Breast epithelium (tissue), 4 donors: ENCODE measurements at regions not wholly inside any gene's neighbourhood (a gene's known extent, or its start where the extent isn't known, plus 50 kb on each side); places are given as distances from the start of the nearest gene placed in this dataset.

Experiments used
- DNase-seq, 2 donors: peaks; one replicate each; pipeline ENCODE4 v3.0.0-alpha.2; 2019; ENCODE audit warnings: low spot score in 2 of 2
- H3K27ac ChIP-seq, 2 donors: fragments of 200-600 bp; sonication (generic) in 1 of 2; one replicate each; pipeline ENCODE4 v1.5.1; 2016 to 2019; ENCODE audit warnings: mild to moderate bottlenecking in 1 of 2
- H3K27me3 ChIP-seq, 2 donors: fragments of 200-600 bp; sonication (generic) in 1 of 2; one replicate each; pipeline versions ENCODE4 v1.5.1 to v1.6.0; 2017 to 2019; ENCODE audit warnings: control low read depth in 1 of 2, mild to moderate bottlenecking in 1 of 2
- H3K36me3 ChIP-seq: fragments of 200-600 bp; one replicate; pipeline ENCODE4 v1.5.1; 2019
- H3K4me1 ChIP-seq, 2 donors: fragments of 200-600 bp; sonication (generic); one replicate each; pipeline ENCODE4 v1.5.1; 2016 to 2019; ENCODE audit warnings: control low read depth in 1 of 2
- H3K4me3 ChIP-seq, 3 donors: fragments of 200-600 bp; sonication (generic); 1 replicate in 2 of 3; 2 replicates in 1 of 3; pipeline ENCODE4 v1.5.1; 2016 to 2019; ENCODE audit warnings: mild to moderate bottlenecking in 3 of 3, moderate library complexity in 2 of 3
- H3K9me3 ChIP-seq, 2 donors: fragments of 200-600 bp; sonication (generic) in 1 of 2; one replicate each; pipeline ENCODE4 v1.5.1; 2016 to 2019; ENCODE audit warnings: control low read depth in 1 of 2
- POLR2A ChIP-seq: fragments of 450-650 bp; IDR thresholded peaks from one replicate; pipeline ENCODE4 v1.6.1; 2016; ENCODE audit warnings: antibody characterized with exemption, mild to moderate bottlenecking, moderate library complexity
- POLR2AphosphoS5 ChIP-seq, 3 donors: sonication (generic); formaldehyde crosslinking; IDR thresholded peaks; one replicate each; pipeline ENCODE4 v1.6.1; 2017; ENCODE audit warnings: antibody characterized with exemption in 3 of 3
- intact Hi-C: fragments of 100-400 bp; cut with DNase I; formaldehyde crosslinking; loops from one replicate; pipeline ENCODE4 v1.15.1; 2023; ENCODE audit warnings: low total_unique reads
- TF ChIP-seq, protein P1 (sequence below), 3 donors: fragments of 450-650 bp; IDR thresholded peaks; one replicate each; pipeline ENCODE4 v1.5.1; 2016 to 2017; ENCODE audit warnings: antibody characterized with exemption in 3 of 3, mild to moderate bottlenecking in 3 of 3, moderate library complexity in 3 of 3

DNA sequence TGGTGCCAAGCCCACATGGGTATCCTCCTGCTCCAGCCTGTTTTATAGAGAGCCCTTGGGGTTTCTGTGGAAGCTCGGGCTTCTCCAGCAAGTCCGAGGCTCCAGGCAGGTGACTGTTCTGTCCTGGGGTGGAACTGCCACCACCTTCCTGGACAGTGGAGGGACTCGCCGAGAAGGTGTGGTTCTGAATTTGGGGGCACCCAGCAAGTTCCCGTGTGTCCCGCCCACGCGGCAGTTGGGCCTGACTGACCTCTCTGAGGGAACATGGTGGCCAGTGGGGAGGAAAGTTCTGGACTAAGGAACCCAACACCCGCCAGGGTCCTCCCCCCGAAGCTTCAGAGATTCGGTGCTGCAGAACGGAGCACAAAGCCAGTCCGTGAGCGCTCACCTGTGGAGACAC is 158.1 kb upstream of the C1orf174 start:
- no peaks in the 10 kb centered on the region for H3K4me1 ChIP-seq
- no peak overlapping the region for H3K4me3 ChIP-seq
- H3K27me3 ChIP-seq = peaks cover 0 to 6% of the 10 kb centered on the region in 2 donors
- no peaks in the 10 kb centered on the region for H3K36me3 ChIP-seq
- TF ChIP-seq POLR2AphosphoS5 (IDR thresholded peaks at IDR 0.05) (no peak), POLR2A (no peak)
- TF ChIP-seq, protein P1, sequence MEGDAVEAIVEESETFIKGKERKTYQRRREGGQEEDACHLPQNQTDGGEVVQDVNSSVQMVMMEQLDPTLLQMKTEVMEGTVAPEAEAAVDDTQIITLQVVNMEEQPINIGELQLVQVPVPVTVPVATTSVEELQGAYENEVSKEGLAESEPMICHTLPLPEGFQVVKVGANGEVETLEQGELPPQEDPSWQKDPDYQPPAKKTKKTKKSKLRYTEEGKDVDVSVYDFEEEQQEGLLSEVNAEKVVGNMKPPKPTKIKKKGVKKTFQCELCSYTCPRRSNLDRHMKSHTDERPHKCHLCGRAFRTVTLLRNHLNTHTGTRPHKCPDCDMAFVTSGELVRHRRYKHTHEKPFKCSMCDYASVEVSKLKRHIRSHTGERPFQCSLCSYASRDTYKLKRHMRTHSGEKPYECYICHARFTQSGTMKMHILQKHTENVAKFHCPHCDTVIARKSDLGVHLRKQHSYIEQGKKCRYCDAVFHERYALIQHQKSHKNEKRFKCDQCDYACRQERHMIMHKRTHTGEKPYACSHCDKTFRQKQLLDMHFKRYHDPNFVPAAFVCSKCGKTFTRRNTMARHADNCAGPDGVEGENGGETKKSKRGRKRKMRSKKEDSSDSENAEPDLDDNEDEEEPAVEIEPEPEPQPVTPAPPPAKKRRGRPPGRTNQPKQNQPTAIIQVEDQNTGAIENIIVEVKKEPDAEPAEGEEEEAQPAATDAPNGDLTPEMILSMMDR (IDR thresholded peaks at IDR 0.05) = no peak
- no peaks in the 10 kb centered on the region for H3K9me3 ChIP-seq
- DNase-seq = no peak
- intact Hi-C loops = no loop called here
- no peak overlapping the region for H3K27ac ChIP-seq

DNA sequence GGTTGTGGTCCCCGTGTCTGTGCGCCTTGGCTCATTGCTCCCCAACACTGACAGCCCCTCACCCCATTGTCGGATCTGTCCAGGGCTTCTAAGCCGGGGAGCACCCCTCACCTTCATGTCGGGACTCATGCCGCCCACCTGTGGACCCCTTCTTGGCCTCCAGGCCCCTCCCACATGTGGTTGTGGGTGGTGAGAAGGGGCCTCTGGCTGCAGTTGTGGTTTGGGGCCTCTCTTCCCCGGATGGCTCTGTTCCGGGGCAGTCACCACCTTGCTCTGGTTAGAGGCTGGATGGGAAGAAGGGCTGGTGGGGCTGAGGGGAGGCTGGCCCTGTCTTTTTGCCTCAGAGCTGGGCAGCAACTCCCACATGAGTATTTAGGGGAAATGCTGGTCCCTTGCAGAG is 158.6 kb upstream of the C1orf174 start:
- no peak for DNase-seq
- no peak for TF ChIP-seq POLR2A
- TF ChIP-seq, protein P1 (IDR thresholded peaks at IDR 0.05) = no peak
- no peak for TF ChIP-seq POLR2AphosphoS5 (IDR thresholded peaks at IDR 0.05)
- H3K36me3 ChIP-seq = no peaks in the 10 kb centered on the region
- H3K9me3 ChIP-seq = no peaks in the 10 kb centered on the region
- no peaks in the 10 kb centered on the region for H3K4me1 ChIP-seq
- peaks cover 0 to 6% of the 10 kb centered on the region in 2 donors for H3K27me3 ChIP-seq
- intact Hi-C loops = no loop called here
- no peak overlapping the region for H3K4me3 ChIP-seq
- no peak overlapping the region for H3K27ac ChIP-seq

DNA sequence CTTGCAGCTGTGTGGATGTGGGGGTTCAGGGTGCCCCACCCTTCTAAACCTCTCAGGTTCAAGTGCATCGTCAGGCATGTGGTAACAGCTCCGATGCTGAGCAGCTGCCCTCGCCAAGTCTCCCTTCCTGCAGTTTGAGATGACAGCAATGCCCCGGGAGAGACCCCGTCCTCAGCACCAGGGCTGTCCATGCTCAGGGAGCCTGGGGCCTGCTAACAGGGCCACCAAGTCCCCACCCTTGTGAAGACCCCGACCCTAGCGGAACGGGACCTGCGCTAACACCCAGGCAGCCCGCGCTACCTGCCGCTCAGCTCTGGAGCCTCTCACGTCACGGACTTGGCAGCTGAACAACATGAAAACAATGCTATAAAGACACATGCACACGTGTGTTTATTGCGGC is 159.2 kb upstream of the C1orf174 start:
- no peak for DNase-seq
- TF ChIP-seq, protein P1 (IDR thresholded peaks at IDR 0.05) = no peak
- no peak for TF ChIP-seq POLR2A
- Histone ChIP-seq H3K9me3 (no peaks in the 10 kb centered on the region), H3K4me3 (no peak overlapping the region), H3K27ac (no peak overlapping the region), H3K27me3 (peaks cover 0 to 6% of the 10 kb centered on the region in 2 donors), H3K4me1 (no peaks in the 10 kb centered on the region), H3K36me3 (no peaks in the 10 kb centered on the region)
- intact Hi-C loops = no loop called here

DNA sequence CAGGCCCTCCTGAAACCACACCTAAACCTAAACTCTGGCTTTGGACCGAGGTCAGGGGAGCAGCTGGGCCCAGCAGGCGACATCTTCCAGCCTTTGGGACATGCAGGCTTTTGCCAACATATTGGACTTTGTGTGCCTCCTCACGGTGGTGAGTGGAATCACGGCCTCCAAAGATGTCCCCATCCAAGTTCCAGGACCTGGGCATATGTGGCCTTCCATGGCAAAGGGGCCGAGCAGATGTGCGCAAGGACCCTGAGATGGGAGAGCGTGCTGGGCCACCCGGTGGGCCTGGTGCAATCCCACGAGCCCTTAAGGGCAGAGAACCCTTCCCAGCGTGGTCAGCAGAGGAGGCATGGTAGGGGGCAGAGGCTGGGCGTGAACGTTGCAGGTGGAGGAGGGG is 160.8 kb upstream of the C1orf174 start:
- Histone ChIP-seq H3K36me3 (no peaks in the 10 kb centered on the region), H3K9me3 (no peaks in the 10 kb centered on the region), H3K27ac (no peak overlapping the region), H3K4me1 (no peaks in the 10 kb centered on the region), H3K27me3 (no peaks in the 10 kb centered on the region), H3K4me3 (no peak overlapping the region)
- intact Hi-C loops = no loop called here
- TF ChIP-seq POLR2A (no peak), POLR2AphosphoS5 (IDR thresholded peaks at IDR 0.05) (no peak)
- TF ChIP-seq, protein P1 (IDR thresholded peaks at IDR 0.05) = no peak
- no peak for DNase-seq

DNA sequence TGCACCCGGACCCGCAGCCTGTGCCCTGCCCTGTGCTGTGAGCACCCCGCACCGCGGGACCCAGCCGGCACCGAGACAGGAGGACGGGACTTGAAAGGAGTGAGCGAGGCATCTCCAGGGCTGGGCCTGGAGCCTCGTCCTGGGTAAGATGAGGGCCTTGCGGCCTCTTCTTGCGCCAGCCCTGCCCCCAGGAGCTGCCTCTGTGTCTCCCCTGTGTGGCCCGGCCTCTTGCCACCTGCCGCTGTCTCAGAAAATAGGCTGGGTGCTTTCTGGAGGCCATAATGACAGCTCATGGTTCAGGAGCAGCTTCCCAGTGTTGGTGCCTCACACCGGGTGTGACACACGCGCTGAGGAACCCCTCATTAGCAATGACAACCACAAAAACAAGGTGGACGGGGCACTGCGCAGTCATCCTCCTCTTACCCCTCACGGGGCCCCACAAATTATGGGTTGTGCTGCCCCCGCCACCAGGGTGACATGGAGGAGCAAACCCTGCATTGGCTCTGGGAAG is 161.5 kb upstream of the C1orf174 start:
- H3K27ac ChIP-seq = no peak overlapping the region
- no peaks in the 10 kb centered on the region for H3K36me3 ChIP-seq
- H3K27me3 ChIP-seq = no peaks in the 10 kb centered on the region
- intact Hi-C loops = no loop called here
- H3K4me3 ChIP-seq = no peak overlapping the region
- H3K4me1 ChIP-seq = no peaks in the 10 kb centered on the region
- no peak for DNase-seq
- TF ChIP-seq POLR2AphosphoS5 (IDR thresholded peaks at IDR 0.05) (no peak), POLR2A (no peak)
- TF ChIP-seq, protein P1 (IDR thresholded peaks at IDR 0.05) = no peak
- no peaks in the 10 kb centered on the region for H3K9me3 ChIP-seq
